Motor neuron (in vitro differentiated cells): ENCODE measurements at regions not wholly inside any gene's neighbourhood (a gene's known extent, or its start where the extent isn't known, plus 50 kb on each side); places are given as distances from the start of the nearest gene placed in this dataset.
A peak's percentile ranks its signal among the peaks of the same experiment; 100 is the strongest.

Experiments used
- ATAC-seq, 8 experiments: fragments of 200-7000 bp; cut with Tn5 transposase; replicated peaks in 6 of 8; 2 replicates each; pipeline ENCODE4 v1.8.0; 2021; ENCODE audit warnings: mild to moderate bottlenecking in 8 of 8, moderate library complexity in 8 of 8
- H3K27ac ChIP-seq, 2 donors: fragments of 250-450 bp; sonication (Bioruptor Pico); 2 replicates each; pipeline ENCODE4 v1.9.0; 2021; ENCODE audit warnings: antibody characterized with exemption in 2 of 2, mild to moderate bottlenecking in 2 of 2, moderate library complexity in 1 of 2
- H3K4me1 ChIP-seq, 2 donors: fragments of 250-450 bp; sonication (Bioruptor Pico); replicated peaks in 1 of 2; 2 replicates each; pipeline ENCODE4 v1.6.1; 2021; ENCODE audit warnings: antibody characterized with exemption in 2 of 2, mild to moderate bottlenecking in 2 of 2, moderate library complexity in 1 of 2
- H3K4me3 ChIP-seq, 5 donors: fragments of 250-450 bp; sonication (Bioruptor Pico); 2 replicates each; pipeline ENCODE4 v1.9.0; 2021; ENCODE audit warnings: antibody characterized with exemption in 5 of 5, mild to moderate bottlenecking in 5 of 5, moderate library complexity in 4 of 5
- WGBS, 10 experiments: fragments of 450-650 bp; shearing (Covaris generic); methylation state at CpG; one replicate each; pipeline ENCODE4 v1.0.0; 2022; 5-methylcytosine and 5-hydroxymethylcytosine counted together
- in situ Hi-C, 9 experiments: fragments of 400-800 bp; cut with MboI; loops; one replicate each; pipeline ENCODE4 v1.15.0; 2021; ENCODE audit warnings: low sequenced_read_pairs in 9 of 9, low pct_unique_long_range_greater_than_20kb in 2 of 9; ENCODE audit not compliant: unreplicated experiment in 9 of 9

GRCh38 chr13:27014406-27015359, 156.9 kb downstream of the USP12 start:
- in situ Hi-C loops, result no loop called here
- WGBS, 10 experiments, result 70 to 100% (median 89%) methylated on average over 2 to 18 of the region's 32 CpGs; no CpG with 5 or more reads in 2 of the 10 experiments
- H3K27ac ChIP-seq, result no peak overlapping the region
- H3K4me1 ChIP-seq, result peaks cover 0 to 5% of the 10 kb centered on the region in 2 donors
- ATAC-seq, result peak in 3 of 8 experiments; percentile 38 to 83 (median 56)
- no peak overlapping the region for H3K4me3 ChIP-seq

- WGBS, 10 experiments, result 31 to 100% (median 84%) methylated on average over 1 to 6 of the region's 7 CpGs
- H3K4me3 ChIP-seq, result no peak overlapping the region
- in situ Hi-C loops, result no loop called here
- peaks cover 0 to 5% of the 10 kb centered on the region in 2 donors for H3K4me1 ChIP-seq
- ATAC-seq, result peak in 4 of 8 experiments; percentile 35 to 100 (median 90)
- H3K27ac ChIP-seq, result no peak overlapping the region
Measured at GRCh38 chr13:27012482-27013197, 159.0 kb downstream of the USP12 start.

- ATAC-seq, result no peak
- Histone ChIP-seq H3K27ac (no peak overlapping the region), H3K4me1 (peaks cover 5 to 6% of the 10 kb centered on the region in 2 donors), H3K4me3 (no peak overlapping the region)
- in situ Hi-C loops, result no loop called here
- WGBS, 10 experiments, result 80 to 100% (median 97%) methylated on average over 1 to 3 of the region's 5 CpGs; no CpG with 5 or more reads in 4 of the 10 experiments
Measured at GRCh38 chr13:27011661-27012060, 159.9 kb downstream of the USP12 start.

GRCh38 chr13:27008733-27009132, 162.9 kb downstream of the USP12 start:
- 50 to 100% (median 63%) methylated on average over 1 to 3 of the region's 3 CpGs; no CpG with 5 or more reads in 2 of the 10 experiments for WGBS, 10 experiments
- H3K4me3 ChIP-seq, result no peak overlapping the region
- no peak for ATAC-seq
- no peak overlapping the region for H3K27ac ChIP-seq
- H3K4me1 ChIP-seq, result peaks cover 12 to 17% of the 10 kb centered on the region in 2 donors
- in situ Hi-C loops, result no loop called here

GRCh38 chr13:27007166-27007565, 164.4 kb downstream of the USP12 start:
- in situ Hi-C loops, result no loop called here
- ATAC-seq, result peak in 6 of 8 experiments; percentile 7 to 64 (median 56)
- WGBS, 10 experiments, result 0 to 60% (median 36%) methylated on average over 1 to 5 of the region's 12 CpGs; no CpG with 5 or more reads in 5 of the 10 experiments
- Histone ChIP-seq H3K4me3 (peak overlapping the region; percentile 8 to 35 (median 28)), H3K4me1 (peaks cover 12 to 17% of the 10 kb centered on the region in 2 donors), H3K27ac (peak overlapping the region; percentile 8 to 32)

- in situ Hi-C loops, result no loop called here
- Histone ChIP-seq H3K4me3 (peak overlapping the region; percentile 8 to 35 (median 28)), H3K4me1 (peaks cover 12 to 17% of the 10 kb centered on the region in 2 donors), H3K27ac (peak overlapping the region; percentile 8 to 33)
- WGBS, 10 experiments, result 0 to 20% (median 2%) methylated on average over 1 to 12 of the region's 29 CpGs; no CpG with 5 or more reads in 4 of the 10 experiments
- peak; percentile 64 to 98 (median 90) for ATAC-seq
Measured at GRCh38 chr13:27006519-27007161, 165.0 kb downstream of the USP12 start.

- in situ Hi-C loops, result no loop called here
- WGBS, 10 experiments, result 54 to 100% (median 100%) methylated on average over 1 to 5 of the region's 8 CpGs; no CpG with 5 or more reads in 5 of the 10 experiments
- H3K27ac ChIP-seq, result peak overlapping the region in 1 of 2 donors; percentile 27
- H3K4me1 ChIP-seq, result peaks cover 12 to 17% of the 10 kb centered on the region in 2 donors
- peak; percentile 2 to 29 (median 13) for ATAC-seq
- H3K4me3 ChIP-seq, result peak overlapping the region in 3 of 5 donors; percentile 26 to 35 (median 28)
Measured at GRCh38 chr13:27005976-27006518, 165.6 kb downstream of the USP12 start.

- WGBS, 10 experiments, result 15 to 90% (median 80%) methylated on average over 2 to 4 of the region's 9 CpGs; no CpG with 5 or more reads in 4 of the 10 experiments
- no peak overlapping the region for H3K4me3 ChIP-seq
- H3K4me1 ChIP-seq, result peaks cover 12 to 17% of the 10 kb centered on the region in 2 donors
- in situ Hi-C loops, result no loop called here
- H3K27ac ChIP-seq, result peak overlapping the region in 1 of 2 donors; percentile 27
- peak in 4 of 8 experiments; percentile 12 to 91 (median 58) for ATAC-seq
Measured at GRCh38 chr13:27005556-27005955, 166.1 kb downstream of the USP12 start.

GRCh38 chr13:27004866-27005265, 166.7 kb downstream of the USP12 start:
- 52 to 100% (median 80%) methylated on average over 1 to 4 of the region's 5 CpGs; no CpG with 5 or more reads in 3 of the 10 experiments for WGBS, 10 experiments
- Histone ChIP-seq H3K27ac (no peak overlapping the region), H3K4me1 (peaks cover 12 to 17% of the 10 kb centered on the region in 2 donors), H3K4me3 (no peak overlapping the region)
- in situ Hi-C loops, result no loop called here
- no peak for ATAC-seq

- peaks cover 12 to 17% of the 10 kb centered on the region in 2 donors for H3K4me1 ChIP-seq
- in situ Hi-C loops, result no loop called here
- ATAC-seq, result no peak
- H3K27ac ChIP-seq, result no peak overlapping the region
- whole genome bisulfite sequencing, 10 experiments, result 84 to 100% (median 100%) methylated on average over 1 to 4 of the region's 4 CpGs; no CpG with 5 or more reads in 3 of the 10 experiments
- no peak overlapping the region for H3K4me3 ChIP-seq
Measured at GRCh38 chr13:27004326-27004725, 167.3 kb downstream of the USP12 start.

GRCh38 chr13:27001705-27002104, 169.9 kb downstream of the USP12 start:
- in situ Hi-C loops, result no loop called here
- H3K27ac ChIP-seq, result no peak overlapping the region
- WGBS, 10 experiments, result 0 to 80% (median 57%) methylated on average over 1 to 3 of the region's 6 CpGs; no CpG with 5 or more reads in 5 of the 10 experiments
- H3K4me3 ChIP-seq, result no peak overlapping the region
- no peak for ATAC-seq
- H3K4me1 ChIP-seq, result peaks cover 12 to 18% of the 10 kb centered on the region in 2 donors

GRCh38 chr13:27000686-27001085, 170.9 kb downstream of the USP12 start:
- WGBS, 10 experiments, result 39 to 92% (median 73%) methylated on average over 2 to 6 of the region's 6 CpGs; no CpG with 5 or more reads in 3 of the 10 experiments
- Histone ChIP-seq H3K27ac (no peak overlapping the region), H3K4me3 (no peak overlapping the region), H3K4me1 (peaks cover 4 to 11% of the 10 kb centered on the region in 2 donors)
- in situ Hi-C loops, result no loop called here
- ATAC-seq, result no peak
